HL-60/S4 (cell line): ENCODE measurements at regions not wholly inside any gene's neighbourhood (a gene's known extent, or its start where the extent isn't known, plus 50 kb on each side); places are given as distances from the start of the nearest gene placed in this dataset.
"Not testable (repeated sequence)": the region's sequence is repeated elsewhere in the genome, so short reads cannot be mapped to it uniquely, and the experiment has no call there.

ENCODE experiments used
- in situ Hi-C: fragments of 300-500 bp; cut with MboI; formaldehyde crosslinking; loops from 2 replicates; pipeline ENCODE4 v1.14.3; 2022; ENCODE audit warnings: low sequenced_read_pairs

DNA sequence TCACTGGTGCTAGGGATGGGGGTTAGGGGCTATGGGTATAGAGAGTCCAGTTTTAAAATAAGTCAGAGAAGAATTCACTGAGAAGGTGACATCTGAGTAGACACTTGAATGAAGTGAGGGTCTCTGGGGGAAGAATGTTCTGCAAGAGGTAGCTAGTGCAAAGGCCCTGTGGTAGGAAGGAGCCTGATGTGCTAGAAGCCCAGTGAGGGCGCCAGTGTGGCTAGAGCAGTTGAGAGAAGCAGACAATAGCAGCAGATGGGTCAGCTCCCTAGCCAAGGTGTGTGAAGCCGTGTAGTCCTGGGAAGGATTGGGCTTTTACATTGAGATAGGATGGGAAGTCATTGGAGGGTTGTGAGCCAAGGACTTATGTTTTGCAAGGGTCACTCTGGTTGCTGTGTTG lies 105.8 kb upstream of the PELI1 start:
- in situ Hi-C loops: no loop called here

DNA sequence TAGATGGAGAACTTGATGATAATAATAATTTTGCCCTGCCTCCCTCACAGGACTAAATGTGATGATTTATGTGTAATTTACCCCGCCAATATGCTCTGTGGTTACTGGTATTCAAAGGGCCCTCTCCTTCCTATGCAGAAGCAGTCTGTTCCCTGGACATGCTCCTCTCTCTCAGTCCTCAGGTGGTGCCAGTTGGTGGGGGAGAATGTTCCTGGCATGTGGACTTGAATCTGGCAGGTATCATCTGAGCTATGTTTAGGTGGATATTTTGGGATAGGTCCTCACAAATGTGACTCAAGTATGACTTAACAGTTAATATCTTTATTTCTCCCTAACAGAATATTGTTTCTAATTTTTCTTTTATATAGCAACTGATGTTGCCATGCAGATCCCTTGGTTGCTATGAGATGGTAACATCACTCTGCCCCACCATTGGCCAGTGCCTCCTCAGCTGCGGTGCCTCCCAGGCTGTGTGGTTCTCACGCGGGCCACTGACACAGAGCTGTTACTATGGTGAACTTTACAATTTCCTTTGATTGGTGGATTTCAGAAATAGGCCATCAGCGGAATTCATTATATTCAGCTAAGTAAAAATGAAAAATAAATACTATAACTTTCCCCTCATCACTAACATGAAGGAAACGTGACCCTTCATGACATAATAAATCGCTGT lies 106.7 kb upstream of the PELI1 start:
- in situ Hi-C loops: no loop called here

DNA sequence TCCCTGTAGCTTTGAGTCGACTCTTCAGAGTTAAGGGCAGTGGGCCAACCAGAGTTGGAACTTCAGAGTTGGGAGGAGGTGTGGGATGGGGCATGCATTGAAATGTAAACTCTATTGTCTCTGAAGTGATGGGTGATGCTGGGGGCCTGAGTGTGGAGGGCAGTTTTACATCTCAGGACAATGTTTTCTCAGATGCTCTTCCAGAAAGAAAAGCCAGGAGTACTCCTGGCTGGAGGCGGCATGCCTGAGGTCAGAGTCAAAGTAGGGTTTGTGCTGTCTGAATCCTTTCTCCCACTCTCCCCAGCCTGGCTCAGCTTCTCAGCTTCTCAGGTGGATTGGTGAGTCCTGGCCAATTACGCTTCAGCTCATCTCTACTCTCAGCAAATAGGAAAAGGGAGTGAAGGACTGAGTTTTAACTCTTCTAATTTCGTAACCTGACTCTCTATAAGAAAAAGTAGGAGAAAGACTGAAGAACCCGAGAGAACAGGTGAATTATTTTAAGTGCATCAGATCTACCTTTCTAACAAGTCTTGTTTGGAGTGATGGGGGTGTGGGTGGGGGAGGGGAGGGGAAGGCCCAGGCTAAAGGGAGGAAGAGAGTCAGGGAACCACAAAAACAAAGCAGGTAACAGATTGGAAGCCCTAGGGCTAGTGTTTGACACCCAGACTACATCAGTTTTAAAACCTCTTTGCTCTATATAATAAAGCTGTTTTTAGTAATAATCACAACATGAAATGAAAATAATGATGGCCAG lies 107.5 kb upstream of the PELI1 start:
- in situ Hi-C loops: no loop called here

DNA sequence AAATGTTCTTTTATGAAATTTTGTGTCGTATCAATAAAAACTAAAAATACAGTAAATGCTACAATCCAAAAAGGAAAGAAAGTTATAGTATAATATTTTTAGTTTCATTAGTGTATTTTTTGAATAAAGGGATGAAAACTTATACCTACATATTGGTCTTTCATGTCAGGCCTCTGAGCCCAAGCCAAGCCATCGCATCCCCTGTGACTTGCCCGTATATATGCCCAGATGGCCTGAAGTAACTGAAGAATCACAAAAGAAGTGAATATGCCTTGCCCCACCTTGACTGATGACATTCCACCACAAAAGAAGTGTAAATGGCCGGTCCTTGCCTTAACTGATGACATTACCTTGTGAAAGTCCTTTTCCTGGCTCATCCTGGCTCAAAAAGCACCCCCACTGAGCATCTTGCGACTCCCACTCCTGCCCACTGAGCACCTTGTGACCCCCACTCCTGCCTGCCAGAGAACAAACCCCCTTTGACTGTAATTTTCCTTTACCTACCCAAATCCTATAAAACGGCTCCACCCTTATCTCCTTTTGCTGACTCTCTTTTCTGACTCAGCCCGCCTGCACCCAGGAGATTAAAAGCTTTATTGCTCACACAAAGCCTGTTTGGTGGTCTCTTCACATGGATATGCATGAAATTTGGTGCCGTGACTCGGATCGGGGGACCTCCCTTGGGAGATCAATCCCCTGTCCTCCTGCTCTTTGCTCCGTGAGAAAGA lies 108.2 kb upstream of the PELI1 start:
- in situ Hi-C loops: not testable (repeated sequence)

DNA sequence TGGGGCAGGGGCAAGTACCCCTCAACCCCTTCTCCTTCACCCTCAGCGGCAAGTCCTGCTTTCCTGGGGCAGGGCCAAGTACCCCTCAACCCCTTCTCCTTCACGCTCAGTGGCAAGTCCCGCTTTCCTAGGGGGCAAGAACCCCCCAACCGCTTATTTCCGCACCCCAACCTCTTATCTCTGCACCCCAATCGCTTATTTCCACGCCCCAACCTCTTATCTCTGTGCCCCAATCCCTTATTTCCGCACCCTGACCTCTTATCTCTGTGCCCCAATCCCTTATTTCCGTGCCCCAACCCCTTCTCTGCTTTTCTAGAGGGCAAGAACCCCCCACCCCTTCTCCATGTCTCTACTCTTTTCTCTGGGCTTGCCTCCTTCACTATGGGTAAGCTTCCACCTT lies 109.2 kb upstream of the PELI1 start:
- in situ Hi-C loops: not testable (repeated sequence)

DNA sequence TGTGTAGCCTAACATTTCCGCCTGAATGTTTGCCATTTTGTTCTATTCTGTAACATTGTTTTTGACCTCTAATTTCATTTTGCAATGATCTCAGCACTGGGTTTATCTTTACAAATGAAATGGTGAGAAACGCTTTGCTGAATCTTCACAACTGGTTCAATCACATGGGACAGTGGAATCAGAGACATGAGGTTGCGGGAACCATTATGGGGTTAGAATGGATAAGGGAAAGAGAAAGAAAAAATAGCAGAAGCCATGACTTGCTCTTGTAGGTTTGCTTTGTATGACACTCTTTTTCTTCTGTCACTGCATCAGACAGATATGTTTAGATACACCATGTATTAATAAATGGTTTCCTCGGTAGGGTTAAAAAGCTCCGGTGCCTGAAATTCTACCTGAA lies 114.3 kb upstream of the PELI1 start:
- in situ Hi-C loops: no loop called here

DNA sequence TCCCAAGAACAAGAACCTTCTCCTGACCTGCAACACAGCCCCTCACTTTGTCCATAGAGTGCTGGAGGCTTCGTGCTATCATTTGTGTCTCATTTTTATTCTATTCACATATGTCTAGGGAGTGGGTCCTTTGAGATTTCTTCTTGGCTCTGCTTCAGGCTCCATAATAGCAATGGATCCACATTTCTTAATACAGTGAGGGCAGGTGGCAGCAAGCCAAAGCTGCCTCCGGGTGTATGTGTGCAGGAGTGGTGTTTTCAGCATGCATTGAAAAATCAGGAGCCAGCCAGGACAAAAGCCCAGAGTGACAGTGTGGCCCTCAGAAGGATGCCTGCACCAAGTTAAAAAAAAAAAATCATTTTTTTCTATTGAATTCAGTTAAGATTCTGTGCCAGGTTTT lies 115.1 kb upstream of the PELI1 start:
- in situ Hi-C loops: no loop called here

GRCh38 chr2:64260093-64260803 lies 116.0 kb upstream of the PELI1 start:
- in situ Hi-C loops: no loop called here

DNA sequence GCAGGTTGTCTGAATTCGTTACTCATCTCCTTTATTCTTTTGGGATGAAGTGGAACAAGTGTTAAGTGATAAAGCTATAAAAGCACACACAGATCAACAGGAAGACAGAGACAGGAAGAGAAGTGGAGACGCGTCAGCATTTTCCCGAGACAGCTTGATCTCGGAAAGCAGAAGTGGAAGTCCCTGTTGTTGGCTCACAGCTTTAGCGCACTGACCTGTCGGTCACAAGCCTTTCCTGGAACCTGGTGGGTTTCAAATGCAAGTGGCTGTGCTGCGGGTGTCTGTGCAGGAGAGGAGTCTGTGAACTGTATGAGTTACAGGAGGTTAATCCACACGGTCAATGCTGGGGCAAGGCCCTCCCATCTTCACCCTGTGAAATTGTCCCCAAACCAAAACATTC lies 116.6 kb upstream of the PELI1 start:
- in situ Hi-C loops: no loop called here

GRCh38 chr2:64262071-64262470 lies 117.9 kb upstream of the PELI1 start:
- in situ Hi-C loops: no loop called here

- in situ Hi-C loops: no loop called here
These were observed 118.6 kb upstream of the PELI1 start for GRCh38 chr2:64262816-64263215.

- in situ Hi-C loops: no loop called here
These were observed 119.1 kb upstream of the PELI1 start for GRCh38 chr2:64263315-64263714.

- in situ Hi-C loops: no loop called here
These were observed 123.5 kb upstream of the PELI1 start for GRCh38 chr2:64267699-64268098.

DNA sequence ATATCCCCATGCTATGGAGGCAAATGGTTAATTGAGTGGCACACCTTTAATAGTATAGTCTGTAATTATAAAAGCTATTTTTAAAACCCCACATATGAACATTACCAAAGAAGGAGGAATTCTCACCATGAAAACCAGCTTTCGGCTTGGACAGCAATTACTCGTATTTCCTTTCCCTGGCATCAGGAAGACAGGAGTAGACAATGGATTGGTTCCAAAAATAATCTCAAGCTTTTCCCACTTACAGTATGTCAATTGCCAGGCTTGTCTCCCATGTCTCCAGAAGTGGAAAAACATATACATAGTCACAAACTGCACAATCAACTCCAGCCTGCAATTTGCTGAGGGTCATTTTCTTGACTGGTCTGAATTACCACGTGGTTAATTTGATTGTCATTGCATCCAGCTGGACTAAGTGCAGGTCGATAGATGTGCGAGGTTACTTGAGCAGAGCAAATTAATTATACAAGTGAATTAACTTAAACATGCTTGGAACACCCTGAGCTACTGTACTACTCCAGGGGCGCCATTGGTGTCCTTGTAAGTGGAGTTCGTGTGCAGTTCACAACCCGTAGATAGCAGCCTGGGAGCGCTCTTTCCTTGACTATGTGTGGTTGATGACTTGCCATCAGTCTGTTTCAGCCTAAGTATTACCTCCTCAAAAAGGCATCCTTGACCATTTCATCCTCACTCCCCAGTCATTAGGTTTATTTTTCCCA lies 124.3 kb upstream of the PELI1 start:
- in situ Hi-C loops: no loop called here

GRCh38 chr2:64273524-64274398 lies 129.5 kb upstream of the PELI1 start:
- in situ Hi-C loops: no loop called here

GRCh38 chr2:64274399-64275173 lies 130.4 kb upstream of the PELI1 start:
- in situ Hi-C loops: no loop called here

- in situ Hi-C loops: no loop called here
These were observed 130.9 kb upstream of the PELI1 start for GRCh38 chr2:64275174-64275466.

DNA sequence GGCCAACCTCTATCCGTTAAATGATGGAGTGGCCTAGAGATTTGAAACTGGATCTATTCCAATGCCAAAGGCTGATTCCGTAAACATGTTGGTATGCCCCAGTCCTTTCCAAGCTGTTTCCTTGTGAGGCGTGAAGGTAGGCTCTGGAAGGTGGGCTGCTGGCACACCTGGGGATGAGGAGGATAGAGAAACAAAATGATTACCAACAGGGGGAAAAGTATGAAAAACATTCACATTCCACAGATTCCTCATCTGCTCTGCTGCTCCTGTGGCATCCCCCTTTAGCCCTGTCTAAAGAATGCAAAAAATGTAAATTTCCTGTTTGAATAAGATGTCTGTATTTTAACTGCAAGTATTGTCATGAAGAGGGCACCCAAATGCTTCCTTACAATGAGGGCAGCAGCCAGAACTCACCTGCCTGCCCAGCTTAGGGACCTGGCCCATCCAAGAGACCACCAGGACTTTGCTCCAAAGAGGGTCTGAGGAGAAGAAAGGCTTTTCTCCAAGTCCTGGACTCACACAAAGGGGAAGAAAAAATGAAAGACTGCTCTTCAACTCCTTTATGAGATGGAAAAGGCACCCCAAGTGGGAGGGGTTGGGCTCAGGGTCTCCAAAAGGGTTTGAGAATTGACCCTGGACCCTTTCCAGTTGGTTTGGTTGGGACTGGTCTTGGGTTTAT lies 132.3 kb upstream of the PELI1 start:
- in situ Hi-C loops: no loop called here
